ENCODE measurements at regions not wholly inside any gene's neighbourhood (a gene's known extent, or its start where the extent isn't known, plus 50 kb on each side); places are given as distances from the start of the nearest gene placed in this dataset.
"Not testable (repeated sequence)": the region's sequence is repeated elsewhere in the genome, so short reads cannot be mapped to it uniquely, and the experiment has no call there.

GRCh38 chr9:32172256-32172655 lies 212.2 kb upstream of the ACO1 start:
- no peak for TF ChIP-seq CTCF (IDR thresholded peaks at IDR 0.05; ENCODE audit: borderline replicate concordance, insufficient read depth, low read depth, low read length)
- H3K4me3 ChIP-seq (ENCODE audit: low read depth, low read length): no peak overlapping the region

GRCh38 chr9:32177396-32177795 lies 207.0 kb upstream of the ACO1 start:
- no peak for TF ChIP-seq CTCF (IDR thresholded peaks at IDR 0.05; ENCODE audit: borderline replicate concordance, insufficient read depth, low read depth, low read length)
- no peak overlapping the region for H3K4me3 ChIP-seq (ENCODE audit: low read depth, low read length)

DNA sequence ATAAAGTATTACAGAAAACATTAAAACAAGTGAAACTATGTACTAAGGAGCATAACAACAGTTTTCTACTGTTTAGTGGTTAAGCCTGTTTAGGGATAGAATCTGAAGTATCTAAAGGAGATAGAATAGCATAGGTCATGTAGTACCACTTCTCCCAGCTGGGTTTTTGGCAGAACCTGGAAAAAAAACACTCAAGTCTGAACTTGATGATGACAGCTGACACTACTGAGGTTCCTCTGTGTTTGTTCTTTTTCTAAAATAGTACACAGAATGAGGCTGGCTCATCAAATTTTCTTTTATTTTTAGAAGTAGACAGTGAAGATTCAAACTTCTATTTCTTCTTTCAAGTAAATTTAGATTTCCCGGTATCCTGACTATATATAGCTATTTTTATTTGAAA lies 203.8 kb upstream of the ACO1 start:
- TF ChIP-seq CTCF (IDR thresholded peaks at IDR 0.05; ENCODE audit: borderline replicate concordance, insufficient read depth, low read depth, low read length): no peak
- no peak overlapping the region for H3K4me3 ChIP-seq (ENCODE audit: low read depth, low read length)

GRCh38 chr9:32200241-32200640 lies 184.2 kb upstream of the ACO1 start:
- no peak for TF ChIP-seq CTCF (IDR thresholded peaks at IDR 0.05; ENCODE audit: borderline replicate concordance, insufficient read depth, low read depth, low read length)
- no peak overlapping the region for H3K4me3 ChIP-seq (ENCODE audit: low read depth, low read length)

DNA sequence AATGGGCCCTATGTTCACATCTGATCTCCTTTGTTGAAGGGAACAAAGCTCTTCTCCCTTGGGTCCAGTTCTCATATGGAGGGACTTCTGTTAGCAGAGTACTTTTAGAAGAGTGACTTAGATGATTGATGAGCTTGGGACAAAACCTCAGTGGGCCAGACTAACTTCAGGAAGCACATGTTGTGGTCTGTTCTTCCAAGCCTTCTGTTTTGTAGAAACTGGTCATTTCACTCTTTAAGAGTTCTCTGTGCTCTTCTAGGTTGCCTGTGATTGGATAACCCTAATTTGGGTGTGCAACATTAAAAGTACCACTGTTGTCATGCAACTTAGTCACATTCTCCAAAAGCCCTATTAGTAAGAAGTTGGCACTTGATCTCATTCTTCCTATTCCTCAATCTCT lies 183.5 kb upstream of the ACO1 start:
- no peak overlapping the region for H3K4me3 ChIP-seq (ENCODE audit: low read depth, low read length)
- TF ChIP-seq CTCF (IDR thresholded peaks at IDR 0.05; ENCODE audit: borderline replicate concordance, insufficient read depth, low read depth, low read length): no peak

DNA sequence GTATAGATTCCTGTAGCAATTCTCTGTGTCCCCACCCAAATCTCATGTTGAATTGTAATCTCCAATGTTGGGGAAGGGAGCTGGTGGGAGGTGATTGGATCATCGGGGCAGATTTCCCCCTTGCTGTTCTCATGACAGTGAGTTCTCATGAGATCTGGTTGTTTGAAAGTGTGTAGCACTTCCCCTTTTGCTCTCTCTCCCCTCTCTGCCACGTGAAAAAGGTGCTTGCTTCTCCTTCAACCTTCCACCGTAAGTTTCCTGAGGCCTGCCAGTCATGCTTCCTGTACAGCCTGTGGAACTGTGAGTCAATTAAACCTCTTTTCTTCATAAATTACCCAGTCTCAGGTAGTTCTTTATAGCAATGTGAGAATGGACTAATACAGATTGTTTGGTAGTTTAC lies 175.3 kb upstream of the ACO1 start:
- not testable (repeated sequence) for H3K4me3 ChIP-seq (ENCODE audit: low read depth, low read length)

GRCh38 chr9:32218100-32218767 lies 166.2 kb upstream of the ACO1 start:
- TF ChIP-seq CTCF (IDR thresholded peaks at IDR 0.05; ENCODE audit: borderline replicate concordance, insufficient read depth, low read depth, low read length): no peak
- no peak overlapping the region for H3K4me3 ChIP-seq (ENCODE audit: low read depth, low read length)

DNA sequence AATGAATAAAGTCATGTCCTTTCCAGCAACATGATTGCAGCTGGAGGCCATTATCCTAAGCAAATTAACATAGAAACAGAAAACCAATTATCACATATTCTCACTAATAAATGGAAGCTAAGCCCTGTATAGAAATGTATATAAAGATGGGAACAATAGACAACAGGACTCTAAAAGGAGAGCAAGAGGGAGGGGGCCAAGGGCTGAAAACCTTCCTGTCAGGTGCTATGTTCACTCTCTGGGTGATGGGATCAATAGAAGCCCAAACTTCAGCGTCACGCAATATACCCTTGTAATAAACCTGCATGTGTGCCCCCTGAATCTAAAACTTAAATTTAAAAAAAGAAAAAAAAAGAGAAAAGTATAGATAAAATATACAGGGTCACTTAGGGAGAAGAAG lies 163.7 kb upstream of the ACO1 start:
- TF ChIP-seq CTCF (IDR thresholded peaks at IDR 0.05; ENCODE audit: borderline replicate concordance, insufficient read depth, low read depth, low read length): no peak
- H3K4me3 ChIP-seq (ENCODE audit: low read depth, low read length): no peak overlapping the region

All from GM12875 (cell line).